DMS 273 (cell line): ENCODE measurements at regions not wholly inside any gene's neighbourhood (a gene's known extent, or its start where the extent isn't known, plus 50 kb on each side); places are given as distances from the start of the nearest gene placed in this dataset.

Experiments
- DNase-seq: peaks from one replicate; lab custom pipeline; 2025; ENCODE audit not compliant: unreplicated experiment; lab: John Stamatoyannopoulos, UW

GRCh38 chr2:104385743-104386142 lies 468.2 kb upstream of the POU3F3 start:
- DNase-seq: no peak

GRCh38 chr2:104388296-104388695 lies 465.6 kb upstream of the POU3F3 start:
- no peak for DNase-seq

GRCh38 chr2:104402825-104403224 lies 451.1 kb upstream of the POU3F3 start:
- DNase-seq: no peak

GRCh38 chr2:104404526-104404925 lies 449.4 kb upstream of the POU3F3 start:
- DNase-seq: no peak

- DNase-seq: peak; percentile 26
These were observed 448.3 kb upstream of the POU3F3 start for GRCh38 chr2:104405623-104406022.

- DNase-seq: peak; percentile 92
These were observed 447.6 kb upstream of the POU3F3 start for GRCh38 chr2:104406261-104406726.

GRCh38 chr2:104407641-104408040 lies 446.3 kb upstream of the POU3F3 start:
- DNase-seq: no peak

- peak; percentile 81 for DNase-seq
These were observed 445.6 kb upstream of the POU3F3 start for GRCh38 chr2:104408266-104408665.

- peak; percentile 62 for DNase-seq
These were observed 443.8 kb upstream of the POU3F3 start for GRCh38 chr2:104410136-104410535.

- DNase-seq: peak; percentile 73
These were observed 441.5 kb upstream of the POU3F3 start for GRCh38 chr2:104412384-104412783.

- DNase-seq: no peak
These were observed 440.0 kb upstream of the POU3F3 start for GRCh38 chr2:104413890-104414289.

GRCh38 chr2:104415284-104415683 lies 438.6 kb upstream of the POU3F3 start:
- no peak for DNase-seq

GRCh38 chr2:104416339-104417000 lies 437.4 kb upstream of the POU3F3 start:
- DNase-seq: no peak

- no peak for DNase-seq
These were observed 433.5 kb upstream of the POU3F3 start for GRCh38 chr2:104420420-104420819.

- DNase-seq: no peak
These were observed 433.0 kb upstream of the POU3F3 start for GRCh38 chr2:104420953-104421352.

- DNase-seq: no peak
These were observed 427.9 kb upstream of the POU3F3 start for GRCh38 chr2:104425850-104426595.

- DNase-seq: no peak
These were observed 425.8 kb upstream of the POU3F3 start for GRCh38 chr2:104428155-104428554.

- DNase-seq: no peak
These were observed 424.1 kb upstream of the POU3F3 start for GRCh38 chr2:104429639-104430358.

GRCh38 chr2:104430359-104430740 lies 423.6 kb upstream of the POU3F3 start:
- peak; percentile 27 for DNase-seq

- DNase-seq: no peak
These were observed 423.1 kb upstream of the POU3F3 start for GRCh38 chr2:104430852-104431251.

- DNase-seq: no peak
These were observed 422.2 kb upstream of the POU3F3 start for GRCh38 chr2:104431701-104432121.

- no peak for DNase-seq
These were observed 421.5 kb upstream of the POU3F3 start for GRCh38 chr2:104432401-104432800.
